Esophagus squamous epithelium (tissue), 5 donors: ENCODE measurements at regions not wholly inside any gene's neighbourhood (a gene's known extent, or its start where the extent isn't known, plus 50 kb on each side); places are given as distances from the start of the nearest gene placed in this dataset.

Experiments
- DNase-seq: peaks from one replicate; lab custom pipeline; 2025; lab: John Stamatoyannopoulos, UW
- H3K27ac ChIP-seq, 4 donors: fragments of 200-600 bp; sonication (generic); one replicate each; pipeline ENCODE4 v1.5.1; 2016 to 2019; ENCODE audit warnings: mild to moderate bottlenecking in 1 of 4
- H3K27me3 ChIP-seq, 4 donors: fragments of 200-600 bp; sonication (generic); 1 replicate in 3 of 4; 2 replicates in 1 of 4; pipeline versions ENCODE4 v1.5.1 to v1.6.0; 2017 to 2021; ENCODE audit warnings: antibody characterized with exemption in 1 of 4
- H3K36me3 ChIP-seq, 3 donors: fragments of 200-600 bp; sonication (generic); one replicate each; pipeline ENCODE4 v1.5.1; 2016 to 2019
- H3K4me1 ChIP-seq, 3 donors: fragments of 200-600 bp; sonication (generic); one replicate each; pipeline ENCODE4 v1.5.1; 2017 to 2019
- H3K4me3 ChIP-seq, 4 donors: fragments of 200-600 bp; sonication (generic); 1 replicate in 3 of 4; 2 replicates in 1 of 4; pipeline ENCODE4 v1.5.1; 2016 to 2019; ENCODE audit warnings: mild to moderate bottlenecking in 2 of 4, moderate library complexity in 1 of 4
- H3K9me3 ChIP-seq, 3 donors: fragments of 200-600 bp; sonication (generic); one replicate each; pipeline ENCODE4 v1.5.1; 2016 to 2019
- CTCF ChIP-seq, 6 experiments: fragments of 450-650 bp in 4 of 6; fragments of 200-600 bp in 2 of 6; sonication (generic) in 2 of 6; IDR thresholded peaks; one replicate each; pipeline ENCODE4 v1.5.1; 2016 to 2019; ENCODE audit warnings: antibody characterized with exemption in 6 of 6, mild to moderate bottlenecking in 4 of 6, moderate library complexity in 4 of 6
- POLR2A ChIP-seq, 4 donors: fragments of 450-650 bp; IDR thresholded peaks; one replicate each; pipeline ENCODE4 v1.6.1; 2017; ENCODE audit warnings: antibody characterized with exemption in 4 of 4, mild to moderate bottlenecking in 4 of 4, moderate library complexity in 3 of 4
- WGBS, 2 donors: methylation state at CpG; one replicate each; pipeline ENCODE4 v1.1.5; 2018; 5-methylcytosine and 5-hydroxymethylcytosine counted together
- intact Hi-C: fragments of 100-400 bp; cut with DNase I; formaldehyde crosslinking; loops from one replicate; pipeline ENCODE4 v1.15.0; 2022
- donor health status: DM: yes; HTN: yes; CAD: no.

GRCh38 chr4:8791609-8792008, 80.0 kb downstream of the HMX1 start:
- Histone ChIP-seq H3K27me3 (peaks cover 0 to 35% (median 0%) of the 10 kb centered on the region in 4 donors), H3K27ac (no peak overlapping the region), H3K9me3 (no peaks in the 10 kb centered on the region), H3K4me1 (no peaks in the 10 kb centered on the region), H3K36me3 (no peaks in the 10 kb centered on the region), H3K4me3 (no peak overlapping the region)
- no peak for DNase-seq
- intact Hi-C loops = no loop called here
- TF ChIP-seq POLR2A (IDR thresholded peaks at IDR 0.05) (no peak), CTCF (IDR thresholded peaks at IDR 0.05) (no peak)
- 63 to 75% methylated on average over 5 to 7 of the region's 9 CpGs for WGBS, 2 donors

- H3K27me3 ChIP-seq = peaks cover 0 to 34% (median 0%) of the 10 kb centered on the region in 4 donors
- no peak for DNase-seq
- TF ChIP-seq POLR2A (IDR thresholded peaks at IDR 0.05) (no peak), CTCF (IDR thresholded peaks at IDR 0.05) (no peak)
- 46 to 76% methylated on average over 1 to 4 of the region's 6 CpGs for WGBS, 2 donors
- H3K4me1 ChIP-seq = no peaks in the 10 kb centered on the region
- H3K36me3 ChIP-seq = no peaks in the 10 kb centered on the region
- H3K9me3 ChIP-seq = no peaks in the 10 kb centered on the region
- intact Hi-C loops = no loop called here
- H3K27ac ChIP-seq = no peak overlapping the region
- no peak overlapping the region for H3K4me3 ChIP-seq
Observed at GRCh38 chr4:8790749-8791148, 80.9 kb downstream of the HMX1 start.

- Histone ChIP-seq H3K4me3 (no peak overlapping the region), H3K9me3 (no peaks in the 10 kb centered on the region), H3K27ac (no peak overlapping the region), H3K4me1 (no peaks in the 10 kb centered on the region), H3K36me3 (no peaks in the 10 kb centered on the region), H3K27me3 (peaks cover 0 to 21% (median 0%) of the 10 kb centered on the region in 4 donors)
- DNase-seq = no peak
- TF ChIP-seq POLR2A (IDR thresholded peaks at IDR 0.05) (no peak), CTCF (IDR thresholded peaks at IDR 0.05) (no peak)
- WGBS, 2 donors = 70 to 74% methylated on average over 3 to 9 of the region's 9 CpGs
- intact Hi-C loops = no loop called here
Observed at GRCh38 chr4:8788174-8788573, 83.5 kb downstream of the HMX1 start.

- Histone ChIP-seq H3K36me3 (no peaks in the 10 kb centered on the region), H3K9me3 (no peaks in the 10 kb centered on the region), H3K4me3 (no peak overlapping the region), H3K4me1 (no peaks in the 10 kb centered on the region), H3K27me3 (peaks cover 0 to 21% (median 0%) of the 10 kb centered on the region in 4 donors), H3K27ac (no peak overlapping the region)
- no peak for DNase-seq
- no peak for TF ChIP-seq CTCF (IDR thresholded peaks at IDR 0.05)
- no peak for TF ChIP-seq POLR2A (IDR thresholded peaks at IDR 0.05)
- 60% methylated on average over 5 of the region's 16 CpGs; no CpG with 5 or more reads in 1 of the 2 donors for WGBS, 2 donors
- intact Hi-C loops = no loop called here
Observed at GRCh38 chr4:8786166-8786565, 85.5 kb downstream of the HMX1 start.

GRCh38 chr4:8785656-8786142, 85.9 kb downstream of the HMX1 start:
- no peaks in the 10 kb centered on the region for H3K9me3 ChIP-seq
- H3K27me3 ChIP-seq = peaks cover 0 to 21% (median 0%) of the 10 kb centered on the region in 4 donors
- DNase-seq = no peak
- no peaks in the 10 kb centered on the region for H3K36me3 ChIP-seq
- no peak for TF ChIP-seq CTCF (IDR thresholded peaks at IDR 0.05)
- no peak for TF ChIP-seq POLR2A (IDR thresholded peaks at IDR 0.05)
- no peak overlapping the region for H3K4me3 ChIP-seq
- H3K27ac ChIP-seq = no peak overlapping the region
- intact Hi-C loops = no loop called here
- 58 to 82% methylated on average over 2 to 8 of the region's 15 CpGs for WGBS, 2 donors
- H3K4me1 ChIP-seq = no peaks in the 10 kb centered on the region
